CD14-positive monocyte (primary cell): ENCODE measurements at regions not wholly inside any gene's neighbourhood (a gene's known extent, or its start where the extent isn't known, plus 50 kb on each side); places are given as distances from the start of the nearest gene placed in this dataset.

ENCODE experiments used
- DNase-seq, 3 donors: peaks; one replicate each; pipeline ENCODE4 v3.0.0-alpha.2; 2011 to 2022
- H2AFZ ChIP-seq: 2 replicates; pipeline ENCODE4 v1.6.0; 2012; ENCODE audit warnings: mild to moderate bottlenecking, low read depth, low read length, inconsistent platforms; ENCODE audit not compliant: insufficient read depth, poor library complexity, severe bottlenecking
- H3K27ac ChIP-seq, 2 donors: 1 replicate in 1 of 2; 2 replicates in 1 of 2; pipeline ENCODE4 v1.5.1; 2012 to 2013; ENCODE audit warnings: low read length in 2 of 2, control low read depth in 1 of 2, inconsistent platforms in 1 of 2, low read depth in 1 of 2, mild to moderate bottlenecking in 1 of 2
- H3K27me3 ChIP-seq, 2 donors: one replicate each; pipeline versions ENCODE4 v1.6.0 to v1.6.1; 2011 to 2013; ENCODE audit warnings: low read length in 2 of 2; ENCODE audit not compliant: control insufficient read depth in 2 of 2, insufficient read depth in 2 of 2
- H3K36me3 ChIP-seq, 2 donors: replicated peaks in 1 of 2; 1 replicate in 1 of 2; 2 replicates in 1 of 2; pipeline versions ENCODE4 v1.5.1 to v1.6.1; 2012 to 2013; ENCODE audit warnings: low read length in 2 of 2, control low read depth in 1 of 2, inconsistent platforms in 1 of 2, mild to moderate bottlenecking in 1 of 2; ENCODE audit not compliant: insufficient read depth in 2 of 2, control insufficient read depth in 1 of 2
- H3K4me1 ChIP-seq, 2 donors: 1 replicate in 1 of 2; 2 replicates in 1 of 2; pipeline versions ENCODE4 v1.5.1 to v1.6.1; 2012 to 2013; ENCODE audit warnings: low read length in 2 of 2, control low read depth in 1 of 2, inconsistent platforms in 1 of 2, mild to moderate bottlenecking in 1 of 2, moderate library complexity in 1 of 2; ENCODE audit not compliant: insufficient read depth in 2 of 2, control insufficient read depth in 1 of 2
- H3K4me2 ChIP-seq: replicated peaks from 2 replicates; pipeline ENCODE3; 2012; ENCODE audit warnings: low read length, moderate library complexity, mild to moderate bottlenecking; ENCODE audit not compliant: poor library complexity, severe bottlenecking; ENCODE audit errors: extremely low read depth
- H3K4me3 ChIP-seq, 3 experiments: fragments of 200-600 bp in 1 of 3; sonication (generic) in 1 of 3; replicated peaks in 1 of 3; 1 replicate in 2 of 3; 2 replicates in 1 of 3; pipeline ENCODE4 v1.5.1; 2011 to 2013; ENCODE audit warnings: low read length in 3 of 3, mild to moderate bottlenecking in 3 of 3, control low read depth in 2 of 3, low read depth in 2 of 3, inconsistent platforms in 1 of 3, moderate library complexity in 1 of 3
- H3K79me2 ChIP-seq: 2 replicates; pipeline ENCODE4 v1.6.0; 2012; ENCODE audit warnings: mild to moderate bottlenecking, control low read depth, inconsistent platforms, low read length, moderate library complexity; ENCODE audit not compliant: insufficient read depth
- H3K9ac ChIP-seq: 2 replicates; pipeline ENCODE4 v1.6.0; 2017; ENCODE audit warnings: low read length, mild to moderate bottlenecking; ENCODE audit not compliant: insufficient read depth, poor library complexity, severe bottlenecking
- H3K9me3 ChIP-seq, 2 donors: replicated peaks in 1 of 2; 1 replicate in 1 of 2; 2 replicates in 1 of 2; pipeline versions ENCODE4 v1.5.1 to v1.6.1; 2012 to 2013; ENCODE audit warnings: low read length in 2 of 2, control low read depth in 1 of 2; ENCODE audit not compliant: control insufficient read depth in 1 of 2, insufficient read depth in 1 of 2
- H4K20me1 ChIP-seq: 2 replicates; pipeline ENCODE4 v1.6.0; 2012; ENCODE audit warnings: mild to moderate bottlenecking, low read length, control low read depth, moderate library complexity; ENCODE audit not compliant: insufficient read depth
- H3K27ac Mint-ChIP-seq, 7 donors: one replicate each; pipeline ENCODE4 v1.8.0; 2020; ENCODE audit warnings: mild to moderate bottlenecking in 7 of 7, mixed read lengths in 7 of 7, moderate library complexity in 6 of 7, inconsistent platforms in 2 of 7
- H3K27me3 Mint-ChIP-seq, 3 donors: one replicate each; pipeline ENCODE4 v1.8.0; 2021 to 2022; ENCODE audit warnings: low read depth in 3 of 3, mild to moderate bottlenecking in 3 of 3, mixed read lengths in 3 of 3, moderate library complexity in 3 of 3, inconsistent platforms in 1 of 3
- H3K36me3 Mint-ChIP-seq, 2 donors: one replicate each; pipeline ENCODE4 v1.8.0; 2020; ENCODE audit warnings: mixed read lengths in 2 of 2, inconsistent platforms in 1 of 2, mild to moderate bottlenecking in 1 of 2
- H3K4me1 Mint-ChIP-seq: one replicate; pipeline ENCODE4 v1.8.0; 2020; ENCODE audit warnings: mild to moderate bottlenecking, mixed read lengths
- H3K4me3 Mint-ChIP-seq, 2 donors: one replicate each; pipeline ENCODE4 v1.8.0; 2020; ENCODE audit warnings: mild to moderate bottlenecking in 2 of 2, mixed read lengths in 2 of 2, moderate library complexity in 1 of 2
- H3K9me3 Mint-ChIP-seq, 7 donors: one replicate each; pipeline ENCODE4 v1.8.0; 2020 to 2022; ENCODE audit warnings: mixed read lengths in 7 of 7, mild to moderate bottlenecking in 6 of 7, moderate library complexity in 6 of 7, inconsistent platforms in 2 of 7
- CTCF ChIP-seq: fragments of 200-600 bp; IDR thresholded peaks from one replicate; pipeline ENCODE4 v1.8.0; 2022; ENCODE audit warnings: antibody characterized with exemption, mild to moderate bottlenecking
- WGBS: methylation state at CpG from one replicate; pipeline ENCODE4 v1.1.5; 2013; ENCODE audit warnings: missing lambda C conversion rate; ENCODE audit not compliant: insufficient coverage; 5-methylcytosine and 5-hydroxymethylcytosine counted together
- intact Hi-C, 2 donors: fragments of 100-400 bp; cut with micrococcal nuclease; formaldehyde crosslinking; loops; one replicate each; pipeline versions ENCODE4 v1.15.0 to v1.15.1; 2023

DNA sequence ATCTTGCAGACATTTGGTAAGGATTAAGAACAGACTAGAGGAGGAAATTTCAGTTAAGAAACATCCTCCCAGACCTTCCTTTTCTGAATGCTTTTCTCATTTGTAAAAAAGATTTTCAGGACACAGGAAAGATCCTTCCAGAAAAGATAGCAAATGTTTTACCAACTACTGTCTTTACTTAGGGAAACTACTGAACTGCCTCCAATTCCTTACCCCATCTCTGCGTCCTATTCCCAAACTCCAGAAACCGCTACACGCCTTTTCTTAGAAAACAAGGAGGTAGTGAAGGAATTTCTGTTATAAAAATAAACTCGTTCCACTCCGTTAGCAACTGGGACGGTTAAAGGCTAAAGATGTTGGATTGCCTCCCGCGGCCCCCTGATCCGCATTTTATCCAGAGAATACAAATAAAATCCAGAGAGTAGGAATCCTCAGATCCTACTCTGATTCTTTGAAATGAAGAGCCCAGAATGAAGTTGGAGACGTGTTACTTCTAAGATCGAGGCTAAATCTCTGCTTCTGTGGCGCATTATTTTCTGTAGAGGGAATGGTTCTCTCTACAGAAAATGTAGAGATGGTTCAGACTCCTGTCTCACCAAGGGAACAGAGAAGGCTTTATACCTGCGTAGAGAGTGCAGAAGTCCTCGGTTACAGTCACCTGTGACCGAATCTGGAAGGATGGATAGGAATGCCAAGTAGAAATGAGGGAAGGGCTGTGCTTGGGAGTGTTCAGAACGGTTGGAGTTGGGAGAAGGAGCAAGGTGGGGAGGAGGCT, 133.0 kb downstream of the GPX5 start:
- no peak for DNase-seq
- peaks cover 0 to 20% (median 13%) of the 10 kb centered on the region in 7 donors for H3K9me3 Mint-ChIP-seq
- Histone ChIP-seq H3K4me2 (peak overlapping the region; percentile 31), H3K27me3 (peaks cover 48 to 61% of the 10 kb centered on the region in 2 donors), H2AFZ (no peak overlapping the region), H3K9ac (no peak overlapping the region), H3K79me2 (no peaks in the 10 kb centered on the region), H4K20me1 (no peaks in the 10 kb centered on the region), H3K27ac (no peak overlapping the region), H3K4me3 (peak overlapping the region in 1 of 3 experiments; percentile 27), H3K4me1 (peaks cover 0 to 8% of the 10 kb centered on the region in 2 donors), H3K36me3 (no peaks in the 10 kb centered on the region), H3K9me3 (peaks cover 0 to 9% of the 10 kb centered on the region in 2 donors)
- H3K27ac Mint-ChIP-seq: no peak overlapping the region
- no peak for TF ChIP-seq CTCF
- H3K4me1 Mint-ChIP-seq: peaks cover 18% of the 10 kb centered on the region
- intact Hi-C loops: no loop called here
- peaks cover 52 to 63% (median 60%) of the 10 kb centered on the region in 3 donors for H3K27me3 Mint-ChIP-seq
- 7% methylated on average over 5 of the region's 16 CpGs for WGBS
- H3K4me3 Mint-ChIP-seq: peak overlapping the region in 1 of 2 donors; percentile 81
- peaks cover 0 to 3% of the 10 kb centered on the region in 2 donors for H3K36me3 Mint-ChIP-seq

DNA sequence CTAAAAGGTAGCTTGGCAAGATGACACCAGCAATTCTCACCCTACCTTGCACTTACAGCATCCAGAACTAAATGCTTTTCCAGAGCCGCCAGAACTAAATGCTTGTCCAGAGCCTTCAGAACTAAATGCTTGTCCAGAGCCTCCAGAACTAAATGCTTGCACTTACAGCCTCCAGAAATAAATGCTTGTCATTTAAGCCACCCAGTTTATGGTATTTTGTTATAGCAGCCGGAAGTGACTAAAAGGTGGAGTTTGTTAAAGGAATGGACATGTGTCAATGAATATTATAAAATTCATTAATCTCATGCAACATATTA, 133.5 kb downstream of the GPX5 start:
- intact Hi-C loops: no loop called here
- Histone ChIP-seq H3K4me1 (peaks cover 0 to 8% of the 10 kb centered on the region in 2 donors), H3K9ac (no peak overlapping the region), H3K4me3 (peak overlapping the region in 1 of 3 experiments; percentile 27), H2AFZ (no peak overlapping the region), H4K20me1 (no peaks in the 10 kb centered on the region), H3K79me2 (no peaks in the 10 kb centered on the region), H3K4me2 (no peak overlapping the region), H3K36me3 (no peaks in the 10 kb centered on the region), H3K27me3 (peaks cover 48 to 61% of the 10 kb centered on the region in 2 donors), H3K27ac (no peak overlapping the region), H3K9me3 (peaks cover 0 to 9% of the 10 kb centered on the region in 2 donors)
- no peak for DNase-seq
- Mint-ChIP-seq H3K36me3 (peaks cover 0 to 3% of the 10 kb centered on the region in 2 donors), H3K4me1 (peaks cover 18% of the 10 kb centered on the region), H3K9me3 (peaks cover 0 to 20% (median 12%) of the 10 kb centered on the region in 7 donors), H3K27ac (no peak overlapping the region), H3K27me3 (peaks cover 52 to 61% (median 56%) of the 10 kb centered on the region in 3 donors), H3K4me3 (peak overlapping the region in 1 of 2 donors; percentile 81)
- WGBS: 20% methylated on average over 1 of the region's 2 CpGs
- TF ChIP-seq CTCF: no peak
